ENCODE measurements at regions not wholly inside any gene's neighbourhood (a gene's known extent, or its start where the extent isn't known, plus 50 kb on each side); places are given as distances from the start of the nearest gene placed in this dataset.
"Not testable (repeated sequence)": the region's sequence is repeated elsewhere in the genome, so short reads cannot be mapped to it uniquely, and the experiment has no call there.

- in situ Hi-C loops (cut with MboI; ENCODE audit: low pct_unique_long_range_greater_than_20kb, low sequenced_read_pairs): no loop called here
- DNase-seq: peak; percentile 10
These were observed 50.3 kb upstream of the CABCOCO1 start for GRCh38 chr10:61612450-61612849.

- DNase-seq: no peak
- in situ Hi-C loops (cut with MboI; ENCODE audit: low pct_unique_long_range_greater_than_20kb, low sequenced_read_pairs): no loop called here
These were observed 50.7 kb upstream of the CABCOCO1 start for GRCh38 chr10:61612009-61612408.

- in situ Hi-C loops (cut with MboI; ENCODE audit: low pct_unique_long_range_greater_than_20kb, low sequenced_read_pairs): no loop called here
These were observed 53.0 kb upstream of the CABCOCO1 start for GRCh38 chr10:61609701-61610100.

GRCh38 chr10:61608255-61609033 is 54.3 kb upstream of the CABCOCO1 start:
- in situ Hi-C loops (cut with MboI; ENCODE audit: low pct_unique_long_range_greater_than_20kb, low sequenced_read_pairs): no loop called here
- DNase-seq: no peak

More at GRCh38 chr10:61609701-61610100, 53.0 kb upstream of the CABCOCO1 start:
- no peak for DNase-seq

GRCh38 chr10:61606959-61607907 is 55.5 kb upstream of the CABCOCO1 start:
- in situ Hi-C loops (cut with MboI; ENCODE audit: low pct_unique_long_range_greater_than_20kb, low sequenced_read_pairs): no loop called here
- DNase-seq: no peak

GRCh38 chr10:61605221-61605620 is 57.5 kb upstream of the CABCOCO1 start:
- no peak for DNase-seq
- in situ Hi-C loops (cut with MboI; ENCODE audit: low pct_unique_long_range_greater_than_20kb, low sequenced_read_pairs): no loop called here

GRCh38 chr10:61600399-61600798 is 62.3 kb upstream of the CABCOCO1 start:
- no peak for DNase-seq
- in situ Hi-C loops (cut with MboI; ENCODE audit: low pct_unique_long_range_greater_than_20kb, low sequenced_read_pairs): no loop called here

- in situ Hi-C loops (cut with MboI; ENCODE audit: low pct_unique_long_range_greater_than_20kb, low sequenced_read_pairs): no loop called here
- DNase-seq: no peak
These were observed 68.3 kb upstream of the CABCOCO1 start for GRCh38 chr10:61594430-61594829.

- peak; percentile 26 for DNase-seq
- in situ Hi-C loops (cut with MboI; ENCODE audit: low pct_unique_long_range_greater_than_20kb, low sequenced_read_pairs): no loop called here
These were observed 70.1 kb upstream of the CABCOCO1 start for GRCh38 chr10:61592581-61592980.

GRCh38 chr10:61589547-61590243 is 73.0 kb upstream of the CABCOCO1 start:
- peak; percentile 9 for DNase-seq
- in situ Hi-C loops (cut with MboI; ENCODE audit: low pct_unique_long_range_greater_than_20kb, low sequenced_read_pairs): no loop called here

- DNase-seq: no peak
These were observed 73.9 kb upstream of the CABCOCO1 start for GRCh38 chr10:61588770-61589211.

GRCh38 chr10:61586829-61587228 is 75.9 kb upstream of the CABCOCO1 start:
- DNase-seq: no peak
- in situ Hi-C loops (cut with MboI; ENCODE audit: low pct_unique_long_range_greater_than_20kb, low sequenced_read_pairs): no loop called here

More at GRCh38 chr10:61588770-61589211, 73.9 kb upstream of the CABCOCO1 start:
- in situ Hi-C loops (cut with MboI; ENCODE audit: low pct_unique_long_range_greater_than_20kb, low sequenced_read_pairs): no loop called here

GRCh38 chr10:61580608-61581007 is 82.1 kb upstream of the CABCOCO1 start:
- in situ Hi-C loops (cut with MboI; ENCODE audit: low pct_unique_long_range_greater_than_20kb, low sequenced_read_pairs): no loop called here
- no peak for DNase-seq

- DNase-seq; in situ Hi-C loops (cut with MboI; ENCODE audit: low pct_unique_long_range_greater_than_20kb, low sequenced_read_pairs): not testable (repeated sequence)
These were observed 92.5 kb upstream of the CABCOCO1 start for GRCh38 chr10:61570204-61570603.

GRCh38 chr10:61567729-61568128 is 95.0 kb upstream of the CABCOCO1 start:
- in situ Hi-C loops (cut with MboI; ENCODE audit: low pct_unique_long_range_greater_than_20kb, low sequenced_read_pairs): no loop called here
- DNase-seq: no peak

- DNase-seq: no peak
- in situ Hi-C loops (cut with MboI; ENCODE audit: low pct_unique_long_range_greater_than_20kb, low sequenced_read_pairs): no loop called here
These were observed 96.7 kb upstream of the CABCOCO1 start for GRCh38 chr10:61565819-61566560.

- in situ Hi-C loops (cut with MboI; ENCODE audit: low pct_unique_long_range_greater_than_20kb, low sequenced_read_pairs): no loop called here
- DNase-seq: no peak
These were observed 98.3 kb upstream of the CABCOCO1 start for GRCh38 chr10:61564444-61564843.

GRCh38 chr10:61559615-61560014 is 103.1 kb upstream of the CABCOCO1 start:
- in situ Hi-C loops (cut with MboI; ENCODE audit: low pct_unique_long_range_greater_than_20kb, low sequenced_read_pairs): no loop called here
- DNase-seq: no peak

GRCh38 chr10:61558188-61558587 is 104.5 kb upstream of the CABCOCO1 start:
- no peak for DNase-seq
- in situ Hi-C loops (cut with MboI; ENCODE audit: low pct_unique_long_range_greater_than_20kb, low sequenced_read_pairs): no loop called here
